Heart left ventricle (tissue), 13 donors: ENCODE measurements at regions not wholly inside any gene's neighbourhood (a gene's known extent, or its start where the extent isn't known, plus 50 kb on each side); places are given as distances from the start of the nearest gene placed in this dataset.

ENCODE experiments used
- CTCF ChIP-seq, 12 donors: fragments of 200-600 bp; sonication (generic) in 4 of 12; IDR thresholded peaks; one replicate each; pipeline versions ENCODE4 v1.5.0 to v1.8.0; 2018 to 2022; ENCODE audit warnings: antibody characterized with exemption in 12 of 12, mild to moderate bottlenecking in 5 of 12
- POLR2A ChIP-seq, 2 donors: fragments of 450-650 bp; IDR thresholded peaks; one replicate each; pipeline ENCODE4 v1.6.1; 2017; ENCODE audit warnings: antibody characterized with exemption in 2 of 2, mild to moderate bottlenecking in 2 of 2, moderate library complexity in 2 of 2
- donor health status: ischemic (EF 13 %, LVEDD 7.1; RV severe dilation, severe dysfunction).
- donor health status: DM: no; HTN: yes; CAD: no.
- donor health status: DM: no; HTN: no; CAD: no.
- donor health status: ischemic (EF 25% LVEDD 6.9; RV normal size, moderate dysfunction).
- donor health status: ischemic (EF 25% LVEDD 5.7; RV mildly dilated, moderate dysfunction).
- donor health status: ischemic (EF 35%, LVEDD 5.7; RV mildly dilated, moderate dysfunction).
- donor health status: nonischemic (EF 11% LVEDD 7.7; RV severe dilation, severe dysfunction).
- donor health status: DM: yes; HTN: yes; CAD: no.
- donor health status: PGD.
- donor health status: ischemic (EF 29% LVEDD 5.4; RV normal size, mild dysfunction).
- donor health status: nonischemic (EF 23%, LVEDD 6.1; RV moderate dilation, normal function).

- TF ChIP-seq CTCF (IDR thresholded peaks at IDR 0.05) (no peak), POLR2A (IDR thresholded peaks at IDR 0.05) (no peak)
Observed at GRCh38 chr12:3418609-3419390, 72.2 kb upstream of the PRMT8 start.
